Esophagus muscularis mucosa (tissue), 4 donors: ENCODE measurements at regions not wholly inside any gene's neighbourhood (a gene's known extent, or its start where the extent isn't known, plus 50 kb on each side); places are given as distances from the start of the nearest gene placed in this dataset.

Experiments used
- DNase-seq: peaks from one replicate; pipeline ENCODE4 v3.0.0-alpha.2; 2017; ENCODE audit errors: extremely low spot score
- H3K27ac ChIP-seq, 4 donors: fragments of 200-600 bp; sonication (generic); replicated peaks in 1 of 4; 1 replicate in 3 of 4; 2 replicates in 1 of 4; pipeline ENCODE4 v1.5.1; 2016 to 2019; ENCODE audit warnings: mild to moderate bottlenecking in 1 of 4
- H3K27me3 ChIP-seq, 4 donors: fragments of 200-600 bp; sonication (generic); one replicate each; pipeline versions ENCODE4 v1.5.1 to v1.6.0; 2016 to 2019
- H3K36me3 ChIP-seq, 4 donors: fragments of 200-600 bp; sonication (generic); one replicate each; pipeline ENCODE4 v1.5.1; 2016 to 2019
- H3K4me1 ChIP-seq, 4 donors: fragments of 200-600 bp; sonication (generic); one replicate each; pipeline ENCODE4 v1.5.1; 2016 to 2019
- H3K4me3 ChIP-seq, 4 donors: fragments of 200-600 bp; sonication (generic); 1 replicate in 2 of 4; 2 replicates in 2 of 4; pipeline ENCODE4 v1.5.1; 2016 to 2019; ENCODE audit warnings: mild to moderate bottlenecking in 4 of 4, moderate library complexity in 1 of 4
- H3K9me3 ChIP-seq, 4 donors: fragments of 200-600 bp; sonication (generic); 1 replicate in 3 of 4; 2 replicates in 1 of 4; pipeline ENCODE4 v1.5.1; 2016 to 2019
- CTCF ChIP-seq, 3 experiments: fragments of 200-600 bp in 2 of 3; fragments of 450-650 bp in 1 of 3; sonication (generic) in 2 of 3; IDR thresholded peaks; one replicate each; pipeline ENCODE4 v1.5.1; 2017 to 2019; ENCODE audit warnings: antibody characterized with exemption in 3 of 3, mild to moderate bottlenecking in 2 of 3, moderate library complexity in 1 of 3
- EP300 ChIP-seq: sonication (generic); formaldehyde crosslinking; IDR thresholded peaks from one replicate; pipeline ENCODE4 v1.6.1; 2017; ENCODE audit warnings: antibody characterized with exemption
- POLR2A ChIP-seq: fragments of 450-650 bp; IDR thresholded peaks from one replicate; pipeline ENCODE4 v1.6.1; 2017; ENCODE audit warnings: antibody characterized with exemption, moderate library complexity, mild to moderate bottlenecking, low read depth
- POLR2AphosphoS5 ChIP-seq, 2 donors: sonication (generic); formaldehyde crosslinking; IDR thresholded peaks; one replicate each; pipeline ENCODE4 v1.6.1; 2017; ENCODE audit warnings: antibody characterized with exemption in 2 of 2
- WGBS: methylation state at CpG from one replicate; pipeline ENCODE4 v1.1.5; 2018; 5-methylcytosine and 5-hydroxymethylcytosine counted together
- intact Hi-C: fragments of 100-400 bp; cut with DNase I; formaldehyde crosslinking; loops from one replicate; pipeline ENCODE4 v1.15.1; 2023

- Histone ChIP-seq H3K9me3 (no peaks in the 10 kb centered on the region), H3K27ac (no peak overlapping the region), H3K4me1 (peaks cover 0 to 6% (median 0%) of the 10 kb centered on the region in 4 donors), H3K27me3 (no peaks in the 10 kb centered on the region), H3K4me3 (no peak overlapping the region), H3K36me3 (no peaks in the 10 kb centered on the region)
- TF ChIP-seq POLR2AphosphoS5 (IDR thresholded peaks at IDR 0.05) (no peak), POLR2A (no peak), CTCF (IDR thresholded peaks at IDR 0.05) (no peak), EP300 (no peak)
- no peak for DNase-seq
- intact Hi-C loops: no loop called here
- WGBS: 65% methylated on average over 2 of the region's 2 CpGs
Measured at GRCh38 chr9:603126-603525, 238.4 kb upstream of the DMRT1 start.

- TF ChIP-seq POLR2A (no peak), EP300 (no peak), CTCF (IDR thresholded peaks at IDR 0.05) (no peak), POLR2AphosphoS5 (IDR thresholded peaks at IDR 0.05) (no peak)
- intact Hi-C loops: no loop called here
- Histone ChIP-seq H3K36me3 (no peaks in the 10 kb centered on the region), H3K4me1 (peaks cover 0 to 5% (median 0%) of the 10 kb centered on the region in 4 donors), H3K27me3 (no peaks in the 10 kb centered on the region), H3K4me3 (no peak overlapping the region), H3K9me3 (no peaks in the 10 kb centered on the region), H3K27ac (no peak overlapping the region)
- DNase-seq: no peak
- 80% methylated on average over 5 of the region's 5 CpGs for WGBS
Measured at GRCh38 chr9:607417-607816, 234.1 kb upstream of the DMRT1 start.

DNA sequence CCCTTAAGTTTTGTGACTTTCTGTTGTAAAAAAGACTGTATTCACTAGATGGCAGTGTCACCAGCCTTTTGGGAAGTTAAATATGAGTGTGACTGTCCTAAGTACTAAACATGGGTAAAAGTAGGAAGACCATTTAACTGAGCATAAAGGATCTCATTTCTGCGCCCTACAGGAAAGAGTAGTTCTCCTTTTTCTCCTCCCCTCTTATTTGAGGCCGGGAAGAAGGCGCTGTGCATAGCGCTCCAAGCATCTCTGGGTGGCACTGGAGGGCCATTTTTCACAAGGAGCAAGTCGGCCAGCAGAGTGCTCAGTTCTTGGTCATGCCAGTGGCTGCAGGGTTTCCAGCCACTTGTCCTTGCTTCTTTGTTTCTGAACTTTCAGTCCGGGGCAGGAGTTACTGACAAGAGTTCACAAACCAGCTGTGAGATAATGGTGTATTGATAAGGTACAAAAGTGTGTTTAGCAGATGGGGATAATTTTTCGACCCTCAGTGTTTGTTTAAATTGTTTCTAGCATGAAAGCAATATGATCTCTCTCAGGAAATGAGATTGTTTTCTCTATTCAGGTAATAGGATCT lies 227.6 kb upstream of the DMRT1 start:
- peak; percentile 85 to 94 (median 89) for TF ChIP-seq CTCF (IDR thresholded peaks at IDR 0.05)
- no peak for TF ChIP-seq POLR2A
- TF ChIP-seq EP300: no peak
- TF ChIP-seq POLR2AphosphoS5 (IDR thresholded peaks at IDR 0.05): peak; percentile 54 to 66
- Histone ChIP-seq H3K4me3 (peak overlapping the region in 2 of 4 donors; percentile 4 to 9), H3K27me3 (no peaks in the 10 kb centered on the region), H3K4me1 (peaks cover 26 to 39% (median 31%) of the 10 kb centered on the region in 4 donors), H3K36me3 (no peaks in the 10 kb centered on the region), H3K9me3 (no peaks in the 10 kb centered on the region), H3K27ac (peak overlapping the region; percentile 56 to 69 (median 66))
- WGBS: 3% methylated on average over 7 of the region's 7 CpGs
- intact Hi-C loops: loop anchor here (2.0 to 10.0 kb wide), 3 partner anchors 151 to 229 kb away; no protein-coding TSS in a partner anchor
- DNase-seq: no peak

DNA sequence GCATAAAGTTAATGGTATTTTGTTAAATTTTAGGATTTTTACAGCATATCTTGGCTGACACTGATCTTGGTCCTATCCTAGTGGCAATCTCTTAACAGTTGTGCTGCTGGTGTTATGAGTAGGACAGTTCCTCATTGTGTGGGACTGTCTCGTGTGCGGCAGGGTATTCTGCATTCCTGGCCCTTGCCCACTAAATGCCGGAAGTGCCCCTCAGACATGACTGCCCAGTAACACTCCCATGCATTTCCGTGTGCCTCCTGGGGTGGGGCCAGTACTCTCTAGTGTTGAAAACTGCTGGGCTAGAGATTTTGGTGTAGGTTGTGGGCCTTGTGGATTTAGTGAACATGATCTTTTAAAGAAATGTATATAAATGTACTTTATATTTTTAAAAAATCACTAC lies 227.1 kb upstream of the DMRT1 start:
- peak overlapping the region; percentile 56 to 69 (median 66) for H3K27ac ChIP-seq
- no peaks in the 10 kb centered on the region for H3K27me3 ChIP-seq
- DNase-seq: no peak
- no peaks in the 10 kb centered on the region for H3K9me3 ChIP-seq
- peaks cover 27 to 39% (median 33%) of the 10 kb centered on the region in 4 donors for H3K4me1 ChIP-seq
- intact Hi-C loops: loop anchor here (5.0 to 10.0 kb wide), 2 partner anchors 193 to 230 kb away; no protein-coding TSS in a partner anchor
- 44% methylated on average over 4 of the region's 4 CpGs for WGBS
- H3K4me3 ChIP-seq: no peak overlapping the region
- no peak for TF ChIP-seq CTCF (IDR thresholded peaks at IDR 0.05)
- TF ChIP-seq EP300: no peak
- no peak for TF ChIP-seq POLR2AphosphoS5 (IDR thresholded peaks at IDR 0.05)
- H3K36me3 ChIP-seq: no peaks in the 10 kb centered on the region

DNA sequence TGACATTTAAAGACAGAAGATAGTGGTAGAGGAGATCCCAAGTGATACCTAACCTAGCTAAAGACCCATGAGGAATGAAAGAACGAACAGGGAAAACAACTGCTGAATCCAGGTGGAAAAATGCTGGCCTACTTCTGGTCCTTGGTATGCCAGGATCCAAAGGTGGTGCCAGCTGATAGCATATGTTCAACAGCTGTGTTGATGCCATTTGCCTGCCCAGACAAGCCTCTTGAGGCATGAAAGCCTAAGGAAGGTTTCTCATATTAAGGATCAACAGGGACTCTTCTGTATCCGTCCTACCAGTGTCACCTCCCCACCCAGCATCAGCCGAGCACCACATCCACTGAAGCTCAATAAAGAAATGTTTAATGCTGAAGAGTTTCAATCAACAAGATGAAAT lies 225.7 kb upstream of the DMRT1 start:
- Histone ChIP-seq H3K27ac (peak overlapping the region in 2 of 4 donors; percentile 20 to 65), H3K4me3 (no peak overlapping the region), H3K4me1 (peaks cover 27 to 39% (median 34%) of the 10 kb centered on the region in 4 donors), H3K36me3 (no peaks in the 10 kb centered on the region), H3K27me3 (no peaks in the 10 kb centered on the region), H3K9me3 (no peaks in the 10 kb centered on the region)
- 90% methylated on average over 3 of the region's 3 CpGs for WGBS
- DNase-seq: no peak
- TF ChIP-seq POLR2AphosphoS5 (IDR thresholded peaks at IDR 0.05) (no peak), EP300 (no peak), POLR2A (no peak), CTCF (IDR thresholded peaks at IDR 0.05) (no peak)
- intact Hi-C loops: loop anchor here (10.0 kb wide), 1 partner anchor 231 kb away; no protein-coding TSS in a partner anchor
